Effector memory CD4-positive, alpha-beta T cell (primary cell): ENCODE measurements at regions not wholly inside any gene's neighbourhood (a gene's known extent, or its start where the extent isn't known, plus 50 kb on each side); places are given as distances from the start of the nearest gene placed in this dataset.

Source experiments
- DNase-seq, 3 donors: peaks; one replicate each; pipeline ENCODE4 v3.0.0-alpha.2; 2020
- H3K27ac ChIP-seq: 2 replicates; pipeline ENCODE4 v1.7.0; 2013; ENCODE audit warnings: mild to moderate bottlenecking, low read length, moderate library complexity; ENCODE audit not compliant: insufficient read depth, poor library complexity, severe bottlenecking
- H3K27me3 ChIP-seq: replicated peaks from 2 replicates; pipeline ENCODE4 v1.7.0; 2013; ENCODE audit warnings: mild to moderate bottlenecking, low read length; ENCODE audit not compliant: insufficient read depth, control insufficient read depth, poor library complexity, severe bottlenecking
- H3K36me3 ChIP-seq: 2 replicates; pipeline ENCODE4 v1.7.0; 2013; ENCODE audit warnings: mild to moderate bottlenecking, low read length, moderate library complexity; ENCODE audit not compliant: control insufficient read depth, insufficient read depth
- H3K4me1 ChIP-seq: 2 replicates; pipeline ENCODE4 v1.7.0; 2013; ENCODE audit warnings: low read length, mild to moderate bottlenecking; ENCODE audit not compliant: control insufficient read depth, insufficient read depth, poor library complexity, severe bottlenecking
- H3K4me3 ChIP-seq: 2 replicates; pipeline ENCODE4 v1.7.0; 2013; ENCODE audit warnings: low read length, low read depth, mild to moderate bottlenecking; ENCODE audit not compliant: insufficient read depth, poor library complexity, severe bottlenecking
- H3K9me3 ChIP-seq: 2 replicates; pipeline ENCODE4 v1.7.0; 2013; ENCODE audit warnings: mild to moderate bottlenecking, low read length, moderate library complexity; ENCODE audit not compliant: control insufficient read depth

DNA sequence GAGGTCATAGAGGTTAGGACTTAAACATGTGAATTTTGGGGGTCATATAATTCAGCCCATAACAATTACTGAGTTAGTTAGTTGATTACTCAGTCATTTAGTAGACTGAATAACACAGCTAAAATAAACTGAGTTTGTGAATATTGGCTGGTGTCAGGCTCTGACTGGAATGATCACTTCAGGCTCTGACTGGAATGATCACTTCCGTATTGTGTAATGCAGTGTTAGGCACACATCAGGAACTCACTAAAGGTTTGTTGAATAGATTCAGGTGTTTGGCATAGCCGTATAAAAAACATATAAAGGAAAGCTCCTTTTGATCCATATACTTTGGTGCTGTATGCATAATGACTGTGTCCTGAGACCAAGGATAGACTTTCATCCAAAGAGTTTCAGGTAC is 610.5 kb downstream of the INSC start:
- H3K36me3 ChIP-seq: no peaks in the 10 kb centered on the region
- H3K4me1 ChIP-seq: no peaks in the 10 kb centered on the region
- no peak overlapping the region for H3K27ac ChIP-seq
- H3K4me3 ChIP-seq: no peak overlapping the region
- DNase-seq: no peak
- no peaks in the 10 kb centered on the region for H3K27me3 ChIP-seq
- H3K9me3 ChIP-seq: no peaks in the 10 kb centered on the region

DNA sequence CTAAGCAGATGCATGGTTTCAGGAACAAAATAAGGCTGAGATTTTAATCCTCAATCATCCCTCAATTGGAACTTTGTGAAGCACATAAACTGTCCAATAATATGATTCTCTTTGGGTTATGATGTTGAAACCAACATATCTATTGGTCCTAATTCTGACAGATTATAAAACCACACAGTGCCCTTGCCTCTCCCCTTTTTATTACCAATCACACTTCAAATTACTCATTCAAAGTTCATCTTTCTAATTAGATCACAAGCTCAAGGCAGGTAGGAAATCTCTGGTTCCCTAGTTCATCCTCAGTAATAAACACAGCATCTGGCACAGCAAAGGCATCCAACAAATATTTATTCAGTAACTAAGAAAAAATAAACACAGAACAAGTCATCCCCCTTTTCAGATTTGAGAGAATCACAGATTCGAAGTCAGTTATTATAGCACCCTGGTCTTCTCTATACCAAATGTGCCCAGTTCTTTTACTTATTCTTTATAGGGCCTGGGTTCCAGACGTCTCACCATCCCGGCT is 611.6 kb downstream of the INSC start:
- H3K9me3 ChIP-seq: no peaks in the 10 kb centered on the region
- no peaks in the 10 kb centered on the region for H3K4me1 ChIP-seq
- H3K27ac ChIP-seq: no peak overlapping the region
- no peaks in the 10 kb centered on the region for H3K27me3 ChIP-seq
- H3K4me3 ChIP-seq: no peak overlapping the region
- H3K36me3 ChIP-seq: no peaks in the 10 kb centered on the region
- no peak for DNase-seq

DNA sequence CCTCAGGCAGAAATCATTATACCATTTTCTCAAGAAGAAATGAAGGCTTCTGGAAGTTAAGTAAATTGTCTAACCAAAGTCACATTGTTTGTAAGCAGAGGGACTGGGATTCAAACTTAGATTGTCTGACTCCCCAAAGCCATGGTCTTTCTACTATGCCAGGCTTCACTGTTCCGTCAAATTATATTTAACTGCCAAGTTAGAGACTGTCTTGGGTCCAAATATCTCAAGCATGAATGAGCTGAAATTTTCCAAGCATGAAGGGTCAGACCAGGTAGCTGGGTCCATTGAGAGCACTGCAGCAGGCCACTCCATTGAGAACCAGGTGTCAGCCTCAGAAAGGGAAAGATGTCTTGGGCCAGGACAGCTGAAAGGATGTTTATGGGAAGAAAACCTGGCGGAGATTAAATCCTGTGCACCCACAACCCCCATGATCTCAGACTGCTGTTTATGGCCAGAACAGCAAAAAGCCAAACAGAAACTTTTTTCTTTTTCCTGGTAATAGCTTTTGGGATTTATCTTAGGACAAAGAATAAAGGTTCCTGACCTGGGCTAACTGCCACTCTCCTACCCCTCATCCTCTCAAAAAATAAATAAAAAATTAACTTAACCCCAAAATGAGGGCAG is 612.3 kb downstream of the INSC start:
- Histone ChIP-seq H3K4me1 (no peaks in the 10 kb centered on the region), H3K9me3 (no peaks in the 10 kb centered on the region), H3K4me3 (no peak overlapping the region), H3K27ac (no peak overlapping the region), H3K36me3 (no peaks in the 10 kb centered on the region), H3K27me3 (no peaks in the 10 kb centered on the region)
- no peak for DNase-seq

DNA sequence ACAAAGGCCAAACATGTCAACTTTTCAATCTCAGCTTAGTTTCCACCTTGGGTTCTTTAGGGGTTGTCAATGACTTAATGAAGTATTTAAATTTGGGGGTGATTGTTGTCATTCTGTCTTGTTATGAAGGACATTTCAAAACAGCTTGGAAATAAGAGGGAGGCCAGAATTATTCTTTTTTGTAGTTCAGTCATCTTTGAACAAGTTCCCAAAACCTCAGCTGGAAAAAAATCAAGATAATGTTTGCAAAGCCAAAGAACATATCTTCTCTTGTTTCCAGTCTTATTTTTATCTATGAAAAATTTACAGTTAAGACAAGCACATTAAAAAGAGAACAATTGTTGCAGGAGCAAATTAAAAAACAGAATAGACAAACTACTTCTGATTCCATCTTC is 612.8 kb downstream of the INSC start:
- Histone ChIP-seq H3K4me3 (no peak overlapping the region), H3K27me3 (no peaks in the 10 kb centered on the region), H3K9me3 (no peaks in the 10 kb centered on the region)

DNA sequence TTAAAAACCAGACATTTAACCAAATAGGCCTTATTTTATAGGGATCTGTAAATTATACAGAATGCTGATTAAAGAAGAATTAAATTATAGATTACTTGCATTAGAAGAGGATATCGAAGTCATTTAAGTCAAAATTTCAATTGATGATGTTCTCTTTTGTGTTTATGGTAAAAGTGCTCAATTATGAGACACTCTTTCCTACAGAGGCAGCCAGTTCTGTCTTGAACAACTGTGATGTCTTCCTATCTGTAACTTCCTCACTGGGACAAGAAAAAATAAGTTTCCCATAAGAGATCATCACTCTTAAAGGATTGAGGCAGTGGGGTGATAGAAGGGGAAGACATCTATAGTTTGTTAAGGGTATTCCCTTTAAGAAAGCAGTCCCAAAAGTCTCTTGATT is 613.5 kb downstream of the INSC start:
- Histone ChIP-seq H3K27me3 (no peaks in the 10 kb centered on the region), H3K9me3 (no peaks in the 10 kb centered on the region), H3K4me3 (no peak overlapping the region), H3K27ac (no peak overlapping the region), H3K36me3 (no peaks in the 10 kb centered on the region), H3K4me1 (no peaks in the 10 kb centered on the region)
- DNase-seq: no peak

More for the DNA sequence above, 612.8 kb downstream of the INSC start:
- Histone ChIP-seq H3K36me3 (no peaks in the 10 kb centered on the region), H3K4me1 (no peaks in the 10 kb centered on the region), H3K27ac (no peak overlapping the region)
- DNase-seq: no peak

DNA sequence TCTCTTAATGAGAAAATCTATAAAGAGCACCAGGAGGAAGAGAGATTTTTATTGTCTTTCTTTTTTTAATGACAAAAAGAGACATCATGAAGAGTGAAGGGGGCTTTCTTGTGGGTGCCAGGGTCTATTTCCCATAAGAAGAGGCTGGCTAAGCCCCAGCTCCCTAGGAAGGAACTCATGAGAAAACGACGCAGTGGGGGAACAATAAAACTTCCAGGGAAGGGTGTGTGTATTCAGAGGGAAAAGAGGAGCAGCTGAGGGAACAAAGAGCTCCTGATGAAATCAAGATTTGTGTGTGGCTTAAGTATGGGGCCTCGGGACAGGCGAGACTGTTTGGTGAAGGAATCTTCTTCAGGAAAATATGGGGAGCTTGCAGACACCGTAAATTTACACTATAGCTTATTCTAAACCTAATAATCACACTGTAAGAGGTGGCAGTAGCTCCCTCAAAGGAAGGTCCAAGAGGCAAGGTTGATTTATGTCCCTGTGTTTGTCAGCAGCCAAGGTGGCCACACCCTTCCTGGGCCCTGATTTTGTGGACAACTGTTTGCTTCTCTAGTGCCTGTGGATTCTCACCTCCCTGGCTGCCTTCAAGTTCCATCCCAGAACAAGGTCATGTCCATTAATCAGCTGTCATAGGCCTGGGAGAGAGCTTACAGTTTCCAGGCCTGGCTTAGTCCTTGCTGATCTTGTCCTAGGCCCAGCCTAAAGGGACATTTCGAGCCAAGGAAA is 615.7 kb downstream of the INSC start:
- no peaks in the 10 kb centered on the region for H3K4me1 ChIP-seq
- no peak for DNase-seq
- no peaks in the 10 kb centered on the region for H3K9me3 ChIP-seq
- H3K4me3 ChIP-seq: no peak overlapping the region
- no peaks in the 10 kb centered on the region for H3K36me3 ChIP-seq
- no peaks in the 10 kb centered on the region for H3K27me3 ChIP-seq
- no peak overlapping the region for H3K27ac ChIP-seq

DNA sequence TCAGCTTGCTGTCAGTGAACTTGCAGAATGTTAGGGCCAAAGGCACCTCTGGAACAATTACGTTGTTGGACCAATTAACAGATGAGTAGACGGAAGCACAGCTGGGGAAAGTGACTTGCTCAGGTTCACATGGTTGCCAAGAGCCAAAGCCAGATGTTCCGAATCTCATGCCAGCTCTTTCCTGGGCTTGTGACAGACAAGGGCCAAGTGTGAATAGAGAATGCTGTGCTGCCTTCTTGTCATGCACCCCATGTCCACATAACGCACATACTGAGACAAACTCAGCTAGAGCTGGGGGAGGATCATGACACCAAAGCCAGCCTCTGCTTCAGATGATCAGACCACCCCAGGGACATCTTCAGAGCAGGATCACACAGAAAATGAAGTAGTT is 616.3 kb downstream of the INSC start:
- Histone ChIP-seq H3K27me3 (no peaks in the 10 kb centered on the region), H3K36me3 (no peaks in the 10 kb centered on the region), H3K4me1 (no peaks in the 10 kb centered on the region), H3K27ac (no peak overlapping the region), H3K4me3 (no peak overlapping the region), H3K9me3 (no peaks in the 10 kb centered on the region)
- DNase-seq: no peak

DNA sequence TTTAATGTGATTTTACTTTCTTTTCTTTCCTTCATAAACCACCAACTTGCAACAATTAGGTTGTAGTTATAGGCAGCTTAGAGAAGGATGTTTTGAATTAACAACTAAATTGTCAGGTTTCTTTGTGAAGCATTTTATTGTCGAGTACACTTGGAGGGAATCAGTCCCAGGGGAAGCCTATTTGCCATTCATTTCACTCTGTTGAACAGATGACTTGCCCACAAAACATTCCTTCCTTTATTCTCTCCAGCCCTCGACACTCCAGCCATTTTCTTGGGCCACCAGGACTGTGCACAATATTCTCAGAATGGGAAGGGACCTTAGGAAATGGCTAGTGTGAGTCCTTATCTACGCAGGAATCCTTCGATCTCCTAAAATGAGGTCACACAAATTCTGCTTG is 620.6 kb downstream of the SOX6 start:
- Histone ChIP-seq H3K27ac (no peak overlapping the region), H3K9me3 (no peaks in the 10 kb centered on the region), H3K4me1 (no peaks in the 10 kb centered on the region), H3K4me3 (no peak overlapping the region), H3K36me3 (no peaks in the 10 kb centered on the region), H3K27me3 (no peaks in the 10 kb centered on the region)
- DNase-seq: no peak

DNA sequence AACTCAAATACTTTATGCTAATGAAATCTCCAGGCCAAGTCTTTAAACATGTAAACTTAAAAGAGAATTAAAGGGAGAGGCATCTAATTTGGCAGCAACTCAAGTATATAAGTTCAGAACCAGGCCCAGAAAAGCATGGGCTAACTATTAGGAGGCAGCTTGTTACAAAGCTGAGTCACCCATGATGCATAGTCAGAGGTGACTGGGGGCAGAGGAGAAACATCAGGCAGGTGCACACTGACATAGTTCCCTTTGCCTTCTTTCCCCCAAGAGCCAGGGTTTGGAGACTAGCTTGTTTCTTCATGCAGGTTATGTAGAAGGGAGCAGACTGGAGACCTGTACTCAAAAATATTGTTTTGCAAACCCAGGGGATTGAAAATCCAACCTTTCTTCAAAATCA is 619.0 kb downstream of the SOX6 start:
- H3K4me1 ChIP-seq: no peaks in the 10 kb centered on the region
- no peaks in the 10 kb centered on the region for H3K36me3 ChIP-seq
- no peaks in the 10 kb centered on the region for H3K27me3 ChIP-seq
- H3K4me3 ChIP-seq: no peak overlapping the region
- no peak overlapping the region for H3K27ac ChIP-seq
- H3K9me3 ChIP-seq: no peaks in the 10 kb centered on the region
- no peak for DNase-seq

DNA sequence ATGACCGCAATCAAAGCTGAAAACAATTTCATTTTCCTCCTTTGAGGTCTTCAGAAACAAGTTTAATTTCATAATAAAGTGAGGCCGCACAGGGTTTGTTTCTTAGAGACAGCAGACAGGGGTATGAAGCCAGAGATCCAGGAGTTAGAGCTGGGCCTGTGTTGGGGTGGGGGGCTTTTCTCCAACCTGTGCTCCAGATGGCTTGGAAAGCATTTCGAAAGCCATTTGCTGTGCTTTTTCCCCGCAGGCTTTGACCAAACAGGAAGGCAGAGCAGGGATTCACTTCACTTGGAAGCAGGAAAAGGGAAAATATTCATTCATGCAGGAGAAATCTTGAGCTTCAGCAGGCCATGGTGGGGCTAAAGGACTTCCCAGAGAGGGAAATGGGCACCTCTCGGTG is 617.4 kb downstream of the SOX6 start:
- H3K27ac ChIP-seq: no peak overlapping the region

More for the DNA sequence above, 617.4 kb downstream of the SOX6 start:
- no peak overlapping the region for H3K4me3 ChIP-seq
- H3K27me3 ChIP-seq: no peaks in the 10 kb centered on the region
- no peaks in the 10 kb centered on the region for H3K36me3 ChIP-seq
- H3K4me1 ChIP-seq: no peaks in the 10 kb centered on the region
- no peaks in the 10 kb centered on the region for H3K9me3 ChIP-seq
- no peak for DNase-seq
